IPS DF 4.7 (cell line): ENCODE measurements at regions not wholly inside any gene's neighbourhood (a gene's known extent, or its start where the extent isn't known, plus 50 kb on each side); places are given as distances from the start of the nearest gene placed in this dataset.
A peak's percentile ranks its signal among the peaks of the same experiment; 100 is the strongest.
"Not testable (repeated sequence)": the region's sequence is repeated elsewhere in the genome, so short reads cannot be mapped to it uniquely, and the experiment has no call there.

ENCODE experiments used
- DNase-seq: peaks from one replicate; pipeline ENCODE4 v3.0.0-alpha.2; 2013; ENCODE audit warnings: low spot score; ENCODE audit errors: extremely low read depth

GRCh38 chr5:8700671-8701070 is 831.7 kb downstream of the MTRR start:
- no peak for DNase-seq

GRCh38 chr5:8701251-8701650 is 832.3 kb downstream of the MTRR start:
- no peak for DNase-seq

GRCh38 chr5:8710426-8710930 is 835.4 kb downstream of the SEMA5A start:
- DNase-seq = no peak

- DNase-seq = no peak
Measured at GRCh38 chr5:8714198-8714597, 831.7 kb downstream of the SEMA5A start.

- DNase-seq = no peak
Measured at GRCh38 chr5:8714861-8715260, 831.0 kb downstream of the SEMA5A start.

GRCh38 chr5:8719796-8720195 is 826.1 kb downstream of the SEMA5A start:
- DNase-seq = no peak

- no peak for DNase-seq
Measured at GRCh38 chr5:8720506-8720905, 825.4 kb downstream of the SEMA5A start.

GRCh38 chr5:8721536-8721935 is 824.3 kb downstream of the SEMA5A start:
- no peak for DNase-seq

- DNase-seq = no peak
Measured at GRCh38 chr5:8726383-8727036, 819.4 kb downstream of the SEMA5A start.

GRCh38 chr5:8727396-8727795 is 818.5 kb downstream of the SEMA5A start:
- no peak for DNase-seq

GRCh38 chr5:8729437-8729836 is 816.4 kb downstream of the SEMA5A start:
- DNase-seq = no peak

- no peak for DNase-seq
Measured at GRCh38 chr5:8730194-8730593, 815.7 kb downstream of the SEMA5A start.

GRCh38 chr5:8731110-8731509 is 814.8 kb downstream of the SEMA5A start:
- not testable (repeated sequence) for DNase-seq

- DNase-seq = no peak
Measured at GRCh38 chr5:8740595-8740994, 805.3 kb downstream of the SEMA5A start.

GRCh38 chr5:8749556-8749955 is 796.3 kb downstream of the SEMA5A start:
- no peak for DNase-seq

GRCh38 chr5:8750100-8750499 is 795.8 kb downstream of the SEMA5A start:
- no peak for DNase-seq

- no peak for DNase-seq
Measured at GRCh38 chr5:8751971-8752370, 793.9 kb downstream of the SEMA5A start.

- DNase-seq = no peak
Measured at GRCh38 chr5:8752595-8752994, 793.3 kb downstream of the SEMA5A start.

GRCh38 chr5:8756498-8757084 is 789.3 kb downstream of the SEMA5A start:
- peak; percentile 38 for DNase-seq

- DNase-seq = no peak
Measured at GRCh38 chr5:8765886-8766285, 780.0 kb downstream of the SEMA5A start.

GRCh38 chr5:8766448-8766847 is 779.4 kb downstream of the SEMA5A start:
- no peak for DNase-seq

- no peak for DNase-seq
Measured at GRCh38 chr5:8767111-8767510, 778.8 kb downstream of the SEMA5A start.

- no peak for DNase-seq
Measured at GRCh38 chr5:8767746-8768145, 778.1 kb downstream of the SEMA5A start.
